Choroid plexus epithelial cell (primary cell): ENCODE measurements at regions not wholly inside any gene's neighbourhood (a gene's known extent, or its start where the extent isn't known, plus 50 kb on each side); places are given as distances from the start of the nearest gene placed in this dataset.
"Not testable (repeated sequence)": the region's sequence is repeated elsewhere in the genome, so short reads cannot be mapped to it uniquely, and the experiment has no call there.

Experiments
- DNase-seq: peaks from one replicate; pipeline ENCODE4 v3.0.0-alpha.2; 2010; ENCODE audit warnings: low read depth
- H3K4me3 ChIP-seq: 2 replicates; pipeline ENCODE4 v1.5.1; 2011; ENCODE audit warnings: low read depth, mild to moderate bottlenecking, control low read depth, low read length, moderate library complexity
- TF ChIP-seq, protein P1 (sequence below): conservative IDR thresholded peaks from 2 replicates; pipeline ENCODE4 v1.5.1; 2011; ENCODE audit warnings: low read depth, mild to moderate bottlenecking, control low read depth, inconsistent platforms, low read length, moderate library complexity

DNA sequence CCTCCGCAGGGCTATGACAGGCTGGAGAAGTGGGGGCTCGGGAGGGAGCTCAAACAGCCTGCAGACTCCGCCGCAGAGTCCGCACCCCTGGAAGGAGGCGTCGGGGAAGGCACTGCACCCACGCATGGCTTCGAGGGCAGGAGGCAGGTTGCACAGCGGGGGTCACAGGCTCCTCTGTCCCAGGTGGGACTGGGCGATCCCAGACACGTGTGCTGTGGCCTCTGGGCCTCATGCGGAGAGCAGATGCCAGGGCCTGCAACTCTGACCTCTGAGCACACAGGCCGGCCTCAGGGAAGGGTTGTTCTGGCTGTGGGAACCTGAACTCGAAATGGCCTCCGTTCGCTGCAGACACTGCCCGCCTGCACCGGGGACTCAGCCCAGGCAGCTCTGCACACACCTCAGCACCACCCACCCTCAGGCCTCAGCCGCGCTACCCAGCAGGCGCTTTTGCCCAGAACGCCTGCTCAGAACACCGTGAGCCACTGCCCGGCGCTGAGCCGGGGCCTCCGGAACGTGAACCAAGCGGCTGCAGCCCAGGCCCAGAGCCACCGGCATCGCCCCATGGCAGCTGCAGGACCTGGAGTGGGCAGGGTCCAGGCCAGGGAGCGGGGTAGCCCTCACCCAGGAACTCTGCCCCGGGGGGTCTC lies 71.8 kb upstream of the ADGRA1 start:
- TF ChIP-seq, protein P1, sequence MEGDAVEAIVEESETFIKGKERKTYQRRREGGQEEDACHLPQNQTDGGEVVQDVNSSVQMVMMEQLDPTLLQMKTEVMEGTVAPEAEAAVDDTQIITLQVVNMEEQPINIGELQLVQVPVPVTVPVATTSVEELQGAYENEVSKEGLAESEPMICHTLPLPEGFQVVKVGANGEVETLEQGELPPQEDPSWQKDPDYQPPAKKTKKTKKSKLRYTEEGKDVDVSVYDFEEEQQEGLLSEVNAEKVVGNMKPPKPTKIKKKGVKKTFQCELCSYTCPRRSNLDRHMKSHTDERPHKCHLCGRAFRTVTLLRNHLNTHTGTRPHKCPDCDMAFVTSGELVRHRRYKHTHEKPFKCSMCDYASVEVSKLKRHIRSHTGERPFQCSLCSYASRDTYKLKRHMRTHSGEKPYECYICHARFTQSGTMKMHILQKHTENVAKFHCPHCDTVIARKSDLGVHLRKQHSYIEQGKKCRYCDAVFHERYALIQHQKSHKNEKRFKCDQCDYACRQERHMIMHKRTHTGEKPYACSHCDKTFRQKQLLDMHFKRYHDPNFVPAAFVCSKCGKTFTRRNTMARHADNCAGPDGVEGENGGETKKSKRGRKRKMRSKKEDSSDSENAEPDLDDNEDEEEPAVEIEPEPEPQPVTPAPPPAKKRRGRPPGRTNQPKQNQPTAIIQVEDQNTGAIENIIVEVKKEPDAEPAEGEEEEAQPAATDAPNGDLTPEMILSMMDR = no peak

DNA sequence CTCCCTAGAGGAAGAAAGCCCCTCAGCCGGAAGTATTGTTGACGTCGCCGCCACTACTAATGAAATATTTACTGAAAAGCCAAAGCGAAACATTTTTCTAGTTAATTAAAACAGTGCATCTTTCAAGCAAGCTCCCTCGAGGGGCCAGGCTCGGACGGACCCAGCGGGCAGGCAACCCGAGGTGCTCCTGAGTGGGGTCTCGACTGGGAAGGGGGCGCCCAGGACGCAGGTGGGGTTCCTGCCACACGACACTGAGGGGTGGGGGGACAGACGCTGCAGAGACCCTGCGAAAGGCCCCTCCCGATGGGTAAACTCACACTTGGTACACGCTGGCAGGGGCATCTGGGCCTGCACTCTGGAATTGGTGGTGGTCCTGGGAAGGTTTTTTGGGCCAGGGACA lies 72.4 kb upstream of the ADGRA1 start:
- no peak for DNase-seq
- no peak overlapping the region for H3K4me3 ChIP-seq
- TF ChIP-seq, protein P1 = no peak

More for the DNA sequence above, 71.8 kb upstream of the ADGRA1 start:
- H3K4me3 ChIP-seq = no peak overlapping the region
- no peak for DNase-seq

DNA sequence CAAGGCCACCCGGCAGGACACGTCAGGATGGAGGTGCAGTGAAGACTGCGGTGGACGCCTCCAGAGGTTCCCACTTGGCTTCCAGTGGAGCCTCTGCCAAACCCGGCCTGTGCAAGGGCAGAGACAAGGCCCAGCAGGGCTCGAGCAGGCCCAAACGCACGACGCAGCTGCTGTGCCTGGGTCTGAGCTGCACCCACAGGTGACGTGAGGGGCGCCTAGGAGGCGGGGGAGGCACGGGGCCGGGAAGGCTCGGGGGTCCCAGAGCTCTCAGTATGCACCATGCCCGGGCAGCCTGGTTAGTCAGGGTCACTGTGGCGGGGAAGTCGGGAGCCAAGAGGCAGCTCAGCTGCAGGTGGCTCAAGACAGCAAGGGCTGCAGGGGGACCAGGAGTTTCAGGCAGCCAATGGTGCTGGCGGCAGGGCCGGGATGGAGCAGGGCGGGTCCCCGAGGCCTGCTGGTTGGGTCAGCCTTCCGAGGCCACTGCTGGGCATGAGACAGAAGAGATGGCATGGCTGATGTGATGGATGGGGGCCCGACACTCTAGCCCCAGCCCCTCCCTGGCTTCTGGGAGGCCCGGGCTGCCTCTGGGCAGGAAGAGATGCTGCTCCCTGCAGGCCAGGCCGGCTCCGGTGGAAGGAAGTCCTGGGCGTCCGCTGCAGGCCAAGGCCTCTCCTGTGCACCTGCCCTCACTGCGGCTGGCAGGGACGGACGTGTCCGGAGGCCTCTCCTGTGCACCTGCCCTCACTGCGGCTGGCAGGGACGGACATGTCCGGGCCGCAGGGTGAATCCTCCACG lies 72.2 kb upstream of the CFAP46 start:
- DNase-seq = no peak
- TF ChIP-seq, protein P1 = no peak
- H3K4me3 ChIP-seq = no peak overlapping the region

DNA sequence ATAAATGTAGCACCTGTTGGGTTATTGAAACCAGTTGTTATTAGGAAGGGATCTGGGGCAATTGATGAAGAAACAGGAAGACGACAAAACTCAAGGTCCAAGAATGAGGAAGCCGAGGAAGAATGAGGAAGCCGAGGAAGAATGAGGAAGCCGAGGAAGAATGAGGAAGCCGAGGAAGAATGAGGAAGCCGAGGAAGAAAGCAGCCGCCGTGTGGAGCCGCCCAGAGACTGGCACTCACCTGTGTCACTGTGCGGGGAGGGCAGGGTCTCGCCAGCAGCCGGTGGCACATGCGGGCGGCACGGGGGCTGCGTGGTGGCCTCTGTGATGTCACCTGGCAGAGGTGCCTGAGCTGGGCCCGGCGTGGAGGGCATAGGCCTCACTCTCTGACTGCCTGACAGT lies 71.1 kb upstream of the CFAP46 start:
- TF ChIP-seq, protein P1 = no peak
- no peak overlapping the region for H3K4me3 ChIP-seq
- no peak for DNase-seq

DNA sequence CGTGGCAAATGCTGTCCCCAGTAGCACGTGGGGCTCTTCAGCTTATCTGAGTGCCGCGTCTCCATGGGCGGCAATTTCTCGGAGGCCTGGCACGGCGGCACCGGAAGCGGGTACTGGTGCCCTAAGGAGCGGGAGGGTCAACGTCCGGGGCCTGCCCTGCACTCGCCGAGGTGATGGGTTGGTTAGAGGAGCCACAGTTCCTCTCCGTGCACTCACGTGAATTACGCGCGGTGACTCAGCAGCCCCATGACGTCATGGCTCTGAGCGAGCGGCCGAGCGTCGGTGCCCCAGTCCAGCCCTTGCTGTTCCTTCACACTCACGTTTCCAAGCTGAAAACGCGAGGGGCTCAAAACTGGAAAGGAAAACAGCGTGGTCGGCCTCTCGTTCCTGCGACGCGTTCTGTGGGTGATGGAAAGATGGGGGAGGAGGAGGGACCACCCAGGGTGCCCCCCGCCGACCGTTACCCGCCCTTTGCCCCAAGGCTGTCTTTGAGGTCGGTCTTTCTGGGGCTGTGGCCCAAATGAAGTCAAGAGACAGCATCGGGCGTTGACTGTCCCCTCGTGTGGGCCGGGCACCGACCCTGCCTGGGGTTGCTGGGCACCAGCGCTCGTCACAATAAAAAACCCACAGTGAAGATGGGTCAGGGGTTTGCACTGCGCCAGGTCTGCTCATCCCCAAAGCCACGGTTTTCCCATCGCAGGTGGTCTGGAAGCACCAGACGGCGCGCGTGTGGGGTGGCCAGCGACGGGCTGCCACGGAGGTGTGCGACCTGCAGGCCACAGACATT lies 70.4 kb upstream of the CFAP46 start:
- DNase-seq = no peak
- TF ChIP-seq, protein P1 = no peak
- H3K4me3 ChIP-seq = no peak overlapping the region

DNA sequence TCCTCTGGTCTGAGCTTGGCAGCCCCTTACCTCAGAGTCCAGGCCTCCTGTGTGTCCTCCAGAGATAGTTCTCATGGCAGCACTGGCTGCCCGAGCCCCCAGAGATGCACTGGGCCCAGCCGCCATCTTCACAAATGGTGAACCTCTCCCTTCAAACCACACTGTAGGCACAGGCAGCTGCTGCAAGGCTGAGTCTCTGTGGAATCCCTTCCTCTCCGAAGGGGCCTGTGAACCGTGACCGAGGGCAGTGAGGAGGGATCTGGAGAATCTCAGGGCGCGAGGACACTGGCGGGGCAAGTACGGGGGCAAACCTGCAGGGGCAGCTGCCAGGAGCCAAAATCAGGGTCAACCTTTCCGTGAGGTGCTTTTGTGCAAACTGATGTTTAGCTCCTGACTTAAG lies 69.5 kb upstream of the CFAP46 start:
- TF ChIP-seq, protein P1 = no peak
- DNase-seq = no peak
- H3K4me3 ChIP-seq = no peak overlapping the region

DNA sequence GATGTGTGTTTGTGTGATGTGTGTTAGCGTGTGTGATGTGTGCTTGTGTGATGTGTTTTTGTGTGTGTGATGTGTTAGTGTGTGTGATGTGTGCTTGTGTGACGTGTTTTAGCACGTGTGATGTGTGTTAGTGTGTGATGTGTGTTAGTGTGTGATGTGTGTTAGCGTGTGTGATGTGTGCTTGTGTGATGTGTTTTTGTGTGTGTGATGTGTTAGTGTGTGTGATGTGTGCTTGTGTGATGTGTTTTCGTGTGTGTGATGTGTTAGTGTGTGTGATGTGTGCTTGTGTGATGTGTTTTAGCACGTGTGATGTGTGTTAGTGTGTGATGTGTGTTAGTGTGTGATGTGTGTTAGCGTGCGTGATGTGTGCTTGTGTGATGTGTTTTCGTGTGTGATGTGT lies 69.0 kb upstream of the CFAP46 start:
- not testable (repeated sequence) for DNase-seq, H3K4me3 ChIP-seq

DNA sequence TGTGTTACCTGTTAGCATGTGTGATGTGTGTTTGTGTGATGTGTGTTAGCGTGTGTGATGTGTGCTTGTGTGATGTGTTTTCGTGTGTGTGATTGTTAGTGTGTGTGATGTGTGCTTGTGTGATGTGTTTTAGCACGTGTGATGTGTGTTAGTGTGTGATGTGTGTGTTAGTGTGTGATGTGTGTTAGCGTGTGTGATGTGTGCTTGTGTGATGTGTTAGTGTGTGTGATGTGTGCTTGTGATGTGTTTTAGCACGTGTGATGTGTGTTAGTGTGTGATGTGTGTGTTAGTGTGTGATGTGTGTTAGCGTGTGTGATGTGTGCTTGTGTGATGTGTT lies 68.4 kb upstream of the CFAP46 start:
- not testable (repeated sequence) for DNase-seq, H3K4me3 ChIP-seq
